Colon (tissue), 2 donors: ENCODE measurements at regions not wholly inside any gene's neighbourhood (a gene's known extent, or its start where the extent isn't known, plus 50 kb on each side); places are given as distances from the start of the nearest gene placed in this dataset.
A peak's percentile ranks its signal among the peaks of the same experiment; 100 is the strongest.

Experiments
- FAIRE-seq: peaks from 2 replicates; lab custom pipeline; 2012; peaks lifted over from hg19 to GRCh38; lab: Jason Lieb, UNC
- donor health status: control.
- donor health status: control.

- FAIRE-seq, result no peak
These were observed 334.9 kb upstream of the DDX53 start for GRCh38 chrX:22664826-22665225.

- FAIRE-seq, result no peak
These were observed 333.9 kb upstream of the DDX53 start for GRCh38 chrX:22665818-22666217.

- FAIRE-seq, result no peak
These were observed 333.3 kb upstream of the DDX53 start for GRCh38 chrX:22666441-22666840.

- FAIRE-seq, result no peak
These were observed 324.8 kb upstream of the DDX53 start for GRCh38 chrX:22674932-22675331.

GRCh38 chrX:22686138-22686541, 313.6 kb upstream of the DDX53 start:
- no peak for FAIRE-seq

- no peak for FAIRE-seq
These were observed 310.5 kb upstream of the DDX53 start for GRCh38 chrX:22689290-22689689.

GRCh38 chrX:22690116-22690515, 309.6 kb upstream of the DDX53 start:
- no peak for FAIRE-seq

GRCh38 chrX:22691966-22692565, 307.7 kb upstream of the DDX53 start:
- FAIRE-seq, result no peak

- no peak for FAIRE-seq
These were observed 301.6 kb upstream of the DDX53 start for GRCh38 chrX:22698151-22698550.

GRCh38 chrX:22699581-22700091, 300.1 kb upstream of the DDX53 start:
- no peak for FAIRE-seq

GRCh38 chrX:22712942-22713341, 286.8 kb upstream of the DDX53 start:
- no peak for FAIRE-seq

- FAIRE-seq, result no peak
These were observed 269.2 kb upstream of the DDX53 start for GRCh38 chrX:22730542-22730941.

GRCh38 chrX:22737541-22737940, 262.2 kb upstream of the DDX53 start:
- no peak for FAIRE-seq

- peak; percentile 71 for FAIRE-seq
These were observed 260.5 kb upstream of the DDX53 start for GRCh38 chrX:22739276-22739675.

GRCh38 chrX:22740836-22741235, 258.9 kb upstream of the DDX53 start:
- FAIRE-seq, result no peak

GRCh38 chrX:22742174-22742573, 257.6 kb upstream of the DDX53 start:
- no peak for FAIRE-seq

GRCh38 chrX:22746081-22746480, 253.7 kb upstream of the DDX53 start:
- FAIRE-seq, result no peak

GRCh38 chrX:22748093-22748999, 251.4 kb upstream of the DDX53 start:
- no peak for FAIRE-seq

GRCh38 chrX:22758807-22759481, 240.8 kb upstream of the DDX53 start:
- FAIRE-seq, result no peak

GRCh38 chrX:22760513-22761057, 239.2 kb upstream of the DDX53 start:
- FAIRE-seq, result peak; percentile 83

GRCh38 chrX:22788221-22788620, 211.5 kb upstream of the DDX53 start:
- FAIRE-seq, result no peak

- no peak for FAIRE-seq
These were observed 204.1 kb upstream of the DDX53 start for GRCh38 chrX:22795671-22796070.

GRCh38 chrX:22800360-22800759, 199.4 kb upstream of the DDX53 start:
- no peak for FAIRE-seq
